ENCODE measurements at regions not wholly inside any gene's neighbourhood (a gene's known extent, or its start where the extent isn't known, plus 50 kb on each side); places are given as distances from the start of the nearest gene placed in this dataset.

DNA sequence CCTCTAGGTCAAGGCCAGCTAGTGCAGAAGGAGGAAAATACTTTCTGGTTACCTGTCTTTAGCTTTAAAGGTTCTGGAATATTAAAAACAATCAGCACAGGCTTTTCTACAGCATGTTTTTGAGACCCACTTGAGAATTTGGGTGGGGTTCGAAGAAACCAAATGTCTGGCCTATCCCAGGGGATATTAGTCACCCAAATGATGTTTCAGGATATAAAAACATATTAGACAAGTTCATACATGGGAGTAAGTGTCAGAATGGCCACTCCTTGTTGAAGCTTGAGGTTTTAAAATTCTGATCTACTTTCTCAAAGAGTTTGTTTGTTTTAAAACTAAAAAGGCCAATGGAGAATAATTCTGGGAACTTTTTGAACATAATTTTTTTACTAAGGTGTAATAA, 158.6 kb upstream of the DLX2 start:
- TF ChIP-seq, protein P1, sequence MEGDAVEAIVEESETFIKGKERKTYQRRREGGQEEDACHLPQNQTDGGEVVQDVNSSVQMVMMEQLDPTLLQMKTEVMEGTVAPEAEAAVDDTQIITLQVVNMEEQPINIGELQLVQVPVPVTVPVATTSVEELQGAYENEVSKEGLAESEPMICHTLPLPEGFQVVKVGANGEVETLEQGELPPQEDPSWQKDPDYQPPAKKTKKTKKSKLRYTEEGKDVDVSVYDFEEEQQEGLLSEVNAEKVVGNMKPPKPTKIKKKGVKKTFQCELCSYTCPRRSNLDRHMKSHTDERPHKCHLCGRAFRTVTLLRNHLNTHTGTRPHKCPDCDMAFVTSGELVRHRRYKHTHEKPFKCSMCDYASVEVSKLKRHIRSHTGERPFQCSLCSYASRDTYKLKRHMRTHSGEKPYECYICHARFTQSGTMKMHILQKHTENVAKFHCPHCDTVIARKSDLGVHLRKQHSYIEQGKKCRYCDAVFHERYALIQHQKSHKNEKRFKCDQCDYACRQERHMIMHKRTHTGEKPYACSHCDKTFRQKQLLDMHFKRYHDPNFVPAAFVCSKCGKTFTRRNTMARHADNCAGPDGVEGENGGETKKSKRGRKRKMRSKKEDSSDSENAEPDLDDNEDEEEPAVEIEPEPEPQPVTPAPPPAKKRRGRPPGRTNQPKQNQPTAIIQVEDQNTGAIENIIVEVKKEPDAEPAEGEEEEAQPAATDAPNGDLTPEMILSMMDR (IDR thresholded peaks at IDR 0.05; ENCODE audit: borderline replicate concordance, extremely low read depth, low read length, poor library complexity, severe bottlenecking): no peak
- TF ChIP-seq EZH2 (IDR thresholded peaks at IDR 0.05; ENCODE audit: borderline replicate concordance, low read depth, low read length, severe bottlenecking): no peak
